AG10803 (cell line): ENCODE measurements at regions not wholly inside any gene's neighbourhood (a gene's known extent, or its start where the extent isn't known, plus 50 kb on each side); places are given as distances from the start of the nearest gene placed in this dataset.
"Not testable (repeated sequence)": the region's sequence is repeated elsewhere in the genome, so short reads cannot be mapped to it uniquely, and the experiment has no call there.

Experiments
- DNase-seq: peaks from one replicate; pipeline ENCODE4 v3.0.0; 2010; ENCODE audit warnings: low read depth
- H3K4me3 ChIP-seq: 2 replicates; pipeline ENCODE4 v1.5.1; 2011; ENCODE audit warnings: mild to moderate bottlenecking, low read length, control low read depth
- CTCF ChIP-seq: conservative IDR thresholded peaks from 2 replicates; pipeline ENCODE4 v1.5.1; 2011; ENCODE audit warnings: mild to moderate bottlenecking, low read length, control low read depth, inconsistent platforms

GRCh38 chr1:208988811-208989222, 594.7 kb upstream of the CAMK1G start:
- peak overlapping the region; percentile 58 for H3K4me3 ChIP-seq
- TF ChIP-seq CTCF: no peak

GRCh38 chr1:208990456-208990855, 593.1 kb upstream of the CAMK1G start:
- no peak for TF ChIP-seq CTCF
- no peak overlapping the region for H3K4me3 ChIP-seq
- peak; percentile 4 for DNase-seq

More at GRCh38 chr1:208988811-208989222, 594.7 kb upstream of the CAMK1G start:
- peak; percentile 58 for DNase-seq

- DNase-seq, H3K4me3 ChIP-seq: not testable (repeated sequence)
Measured at GRCh38 chr1:208997053-208997452, 586.5 kb upstream of the CAMK1G start.

GRCh38 chr1:208997726-208998312, 585.7 kb upstream of the CAMK1G start:
- TF ChIP-seq CTCF: peak; percentile 71

GRCh38 chr1:209008586-209008985, 574.9 kb upstream of the CAMK1G start:
- DNase-seq: no peak
- no peak for TF ChIP-seq CTCF
- no peak overlapping the region for H3K4me3 ChIP-seq

More at GRCh38 chr1:208997726-208998312, 585.7 kb upstream of the CAMK1G start:
- no peak overlapping the region for H3K4me3 ChIP-seq
- peak; percentile 31 for DNase-seq

GRCh38 chr1:209010475-209011230, 572.9 kb upstream of the CAMK1G start:
- no peak for TF ChIP-seq CTCF
- DNase-seq: no peak
- H3K4me3 ChIP-seq: no peak overlapping the region

- TF ChIP-seq CTCF: no peak
- DNase-seq: no peak
- no peak overlapping the region for H3K4me3 ChIP-seq
Measured at GRCh38 chr1:209012443-209013196, 570.9 kb upstream of the CAMK1G start.
